NB4 (cell line): ENCODE measurements at regions not wholly inside any gene's neighbourhood (a gene's known extent, or its start where the extent isn't known, plus 50 kb on each side); places are given as distances from the start of the nearest gene placed in this dataset.

Source experiments
- DNase-seq: peaks from one replicate; pipeline ENCODE4 v3.0.0; 2010; ENCODE audit warnings: low read depth
- H3K4me3 ChIP-seq: one replicate; pipeline ENCODE4 v1.5.1; 2011; ENCODE audit warnings: mild to moderate bottlenecking, low read depth, low read length, moderate library complexity
- MYC ChIP-seq: IDR thresholded peaks from 2 replicates; pipeline ENCODE4 v1.6.1; 2011; ENCODE audit warnings: low read depth, low read length
- POLR2A ChIP-seq: IDR thresholded peaks from 2 replicates; pipeline ENCODE4 v1.6.1; 2011; ENCODE audit warnings: mild to moderate bottlenecking; ENCODE audit not compliant: insufficient read length; ENCODE audit errors: extremely low read depth
- TF ChIP-seq, protein P1 (sequence below): IDR thresholded peaks from one replicate; pipeline ENCODE4 v1.5.1; 2012; ENCODE audit warnings: low read depth, low read length
- TF ChIP-seq, protein P2 (sequence below): IDR thresholded peaks from 2 replicates; pipeline ENCODE4 v1.6.1; 2011; ENCODE audit warnings: low read depth, low read length

DNA sequence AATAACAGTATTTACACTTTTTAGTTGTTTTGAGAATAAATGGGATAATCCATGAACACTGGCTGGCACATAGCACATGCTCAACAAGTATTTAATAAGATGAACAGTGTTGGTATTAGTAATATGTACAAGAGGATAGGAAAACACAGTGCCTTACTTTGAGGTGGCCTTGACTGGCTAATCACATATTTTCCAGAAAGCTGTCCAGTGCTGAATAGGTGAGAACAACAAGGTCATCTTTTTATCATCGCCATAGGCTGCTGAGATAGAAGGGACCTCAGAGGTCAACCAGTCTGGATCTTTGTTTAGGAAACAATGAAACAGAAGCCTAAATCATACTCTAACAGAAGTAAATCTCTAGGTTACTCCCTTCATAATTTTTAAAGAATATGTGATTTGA lies 89.7 kb upstream of the BCL9 start:
- TF ChIP-seq, protein P1, sequence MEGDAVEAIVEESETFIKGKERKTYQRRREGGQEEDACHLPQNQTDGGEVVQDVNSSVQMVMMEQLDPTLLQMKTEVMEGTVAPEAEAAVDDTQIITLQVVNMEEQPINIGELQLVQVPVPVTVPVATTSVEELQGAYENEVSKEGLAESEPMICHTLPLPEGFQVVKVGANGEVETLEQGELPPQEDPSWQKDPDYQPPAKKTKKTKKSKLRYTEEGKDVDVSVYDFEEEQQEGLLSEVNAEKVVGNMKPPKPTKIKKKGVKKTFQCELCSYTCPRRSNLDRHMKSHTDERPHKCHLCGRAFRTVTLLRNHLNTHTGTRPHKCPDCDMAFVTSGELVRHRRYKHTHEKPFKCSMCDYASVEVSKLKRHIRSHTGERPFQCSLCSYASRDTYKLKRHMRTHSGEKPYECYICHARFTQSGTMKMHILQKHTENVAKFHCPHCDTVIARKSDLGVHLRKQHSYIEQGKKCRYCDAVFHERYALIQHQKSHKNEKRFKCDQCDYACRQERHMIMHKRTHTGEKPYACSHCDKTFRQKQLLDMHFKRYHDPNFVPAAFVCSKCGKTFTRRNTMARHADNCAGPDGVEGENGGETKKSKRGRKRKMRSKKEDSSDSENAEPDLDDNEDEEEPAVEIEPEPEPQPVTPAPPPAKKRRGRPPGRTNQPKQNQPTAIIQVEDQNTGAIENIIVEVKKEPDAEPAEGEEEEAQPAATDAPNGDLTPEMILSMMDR, result no peak
- TF ChIP-seq MYC (no peak), POLR2A (no peak)
- TF ChIP-seq, protein P2, sequence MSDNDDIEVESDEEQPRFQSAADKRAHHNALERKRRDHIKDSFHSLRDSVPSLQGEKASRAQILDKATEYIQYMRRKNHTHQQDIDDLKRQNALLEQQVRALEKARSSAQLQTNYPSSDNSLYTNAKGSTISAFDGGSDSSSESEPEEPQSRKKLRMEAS, result no peak
- DNase-seq, result no peak
- H3K4me3 ChIP-seq, result no peak overlapping the region

- DNase-seq, result no peak
- TF ChIP-seq POLR2A (no peak), MYC (no peak)
- TF ChIP-seq, protein P2, result no peak
- TF ChIP-seq, protein P1, result no peak
- H3K4me3 ChIP-seq, result no peak overlapping the region
Observed at GRCh38 chr1:147452809-147453208, 88.5 kb upstream of the BCL9 start.

DNA sequence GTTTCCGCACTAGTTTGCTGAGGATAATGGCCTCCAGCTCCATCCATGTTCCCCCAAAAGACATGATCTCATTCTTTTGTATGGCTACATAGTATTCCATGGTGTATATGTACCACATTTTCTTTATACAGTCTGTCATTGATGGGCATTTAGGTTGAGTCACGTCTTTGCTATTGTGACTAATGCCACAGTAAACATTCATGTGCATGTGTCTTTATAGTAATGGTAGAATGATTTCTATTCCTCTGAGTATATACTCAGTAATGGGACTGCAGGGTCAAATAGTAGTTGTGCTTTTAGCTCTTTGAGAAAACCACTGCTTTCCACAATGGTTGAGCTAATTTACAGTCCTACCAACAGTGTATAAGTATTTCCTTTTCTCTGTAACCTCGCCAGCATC lies 78.3 kb upstream of the BCL9 start:
- no peak for DNase-seq
- TF ChIP-seq, protein P1, result no peak
- TF ChIP-seq POLR2A (no peak), MYC (no peak)
- TF ChIP-seq, protein P2, result no peak
- no peak overlapping the region for H3K4me3 ChIP-seq

- no peak for DNase-seq
- no peak for TF ChIP-seq MYC
- TF ChIP-seq POLR2A, result no peak
- TF ChIP-seq, protein P1, result no peak
- TF ChIP-seq, protein P2, result no peak
- H3K4me3 ChIP-seq, result no peak overlapping the region
Observed at GRCh38 chr1:147466543-147466942, 74.8 kb upstream of the BCL9 start.

- TF ChIP-seq POLR2A (no peak), MYC (no peak)
- TF ChIP-seq, protein P1, result no peak
- TF ChIP-seq, protein P2, result no peak
- no peak overlapping the region for H3K4me3 ChIP-seq
Observed at GRCh38 chr1:147470079-147470478, 71.2 kb upstream of the BCL9 start.

GRCh38 chr1:147472489-147472888 lies 68.8 kb upstream of the BCL9 start:
- DNase-seq, result no peak
- TF ChIP-seq, protein P2, result no peak
- no peak for TF ChIP-seq MYC
- TF ChIP-seq, protein P1, result no peak
- TF ChIP-seq POLR2A, result no peak
- H3K4me3 ChIP-seq, result no peak overlapping the region

More at GRCh38 chr1:147470079-147470478, 71.2 kb upstream of the BCL9 start:
- DNase-seq, result no peak
